ENCODE measurements at regions not wholly inside any gene's neighbourhood (a gene's known extent, or its start where the extent isn't known, plus 50 kb on each side); places are given as distances from the start of the nearest gene placed in this dataset.

GRCh38 chr7:131015657-131015958, 281.6 kb upstream of the KLF14 start:
- TF ChIP-seq CTCF (conservative IDR thresholded peaks at IDR 0.05 in 1 of 2, IDR thresholded peaks at IDR 0.05 in 1 of 2; ENCODE audit: low read depth in 1 of 2, low read length in 2 of 2), result no peak
- no peak for TF ChIP-seq EZH2 (IDR thresholded peaks at IDR 0.05; ENCODE audit: low read length, missing control alignments)
